HepG2 (cell line): ENCODE measurements at regions not wholly inside any gene's neighbourhood (a gene's known extent, or its start where the extent isn't known, plus 50 kb on each side); places are given as distances from the start of the nearest gene placed in this dataset.

Experiments
- ATAC-seq: fragments of 200-7000 bp; cut with Tn5 transposase; 3 replicates; pipeline ENCODE4 v1.9.1; 2020; ENCODE audit warnings: mild to moderate bottlenecking, moderate library complexity
- BruUV-seq: library from RNA; stranded (reverse); fragments of 400-500 nt; replicated peaks from 2 replicates; lab custom pipeline; 2021; lab: Mats Ljungman, UMichigan
- CTCF ChIA-PET: fragments of 300-600 bp; formaldehyde crosslinking; extraction: SDS; loops from one replicate; lab custom pipeline; 2021; ENCODE audit warnings: low total read pairs, inconsistent platforms, low intra/inter-chr PET ratio; lab: Yijun Ruan, JAX
- POLR2A ChIA-PET: fragments of 350-600 bp; sonication (Branson Sonifier 250); formaldehyde crosslinking; loops from one replicate; lab custom pipeline; 2020; ENCODE audit warnings: antibody characterized with exemption, inconsistent platforms; lab: Yijun Ruan, JAX
- DNase-seq: peaks from one replicate; pipeline ENCODE4 v3.0.0-alpha.2; 2015; ENCODE audit warnings: low spot score
- FAIRE-seq: peaks from 3 replicates; lab custom pipeline; 2011; peaks lifted over from hg19 to GRCh38; lab: Jason Lieb, UNC
- H2AFZ ChIP-seq: one replicate; pipeline ENCODE4 v1.6.1; 2011; ENCODE audit warnings: low read length, inconsistent platforms
- H3K27ac ChIP-seq: fragments of 300-600 bp; 3 replicates; pipeline ENCODE4 v1.8.0; 2011; ENCODE audit warnings: mixed run types, mild to moderate bottlenecking, mixed read lengths, low read length, inconsistent platforms; ENCODE audit not compliant: insufficient read depth; ENCODE audit errors: extremely low read length
- H3K27me3 ChIP-seq, 2 experiments: fragments of 200-600 bp in 1 of 2; 2 replicates in 1 of 2; 3 replicates in 1 of 2; pipeline versions ENCODE4 v1.6.0 to v1.8.0; 2011; ENCODE audit warnings: low read length in 2 of 2, mild to moderate bottlenecking in 2 of 2, moderate library complexity in 2 of 2, inconsistent platforms in 1 of 2; ENCODE audit not compliant: insufficient read depth in 2 of 2, control insufficient read depth in 1 of 2
- H3K36me3 ChIP-seq, 2 experiments: fragments of 200-600 bp in 1 of 2; replicated peaks in 1 of 2; 2 replicates in 1 of 2; 3 replicates in 1 of 2; pipeline versions ENCODE4 v1.5.1 to v1.8.0; 2011; ENCODE audit warnings: low read length in 2 of 2, inconsistent platforms in 1 of 2; ENCODE audit not compliant: insufficient read depth in 2 of 2, control insufficient read depth in 1 of 2
- H3K4me1 ChIP-seq: 2 replicates; pipeline ENCODE4 v1.5.1; 2012; ENCODE audit warnings: low read length, inconsistent platforms; ENCODE audit not compliant: insufficient read depth
- H3K4me2 ChIP-seq: 2 replicates; pipeline ENCODE4 v1.6.0; 2011; ENCODE audit warnings: low read depth, low read length, inconsistent platforms
- H3K4me3 ChIP-seq, 3 experiments: fragments of 200-600 bp in 1 of 3; sonication (generic), shearing (Covaris generic) in 1 of 3; replicated peaks in 1 of 3; 2 replicates each; pipeline ENCODE4 v1.5.1; 2011 to 2016; ENCODE audit warnings: low read length in 3 of 3, inconsistent platforms in 2 of 3, low read depth in 2 of 3, mild to moderate bottlenecking in 2 of 3, control low read depth in 1 of 3, mixed read lengths in 1 of 3; ENCODE audit not compliant: insufficient read depth in 1 of 3
- H3K79me2 ChIP-seq: one replicate; pipeline ENCODE4 v1.6.1; 2011; ENCODE audit warnings: low read length, inconsistent platforms; ENCODE audit not compliant: insufficient read depth
- H3K9ac ChIP-seq: 2 replicates; pipeline ENCODE4 v1.6.0; 2011; ENCODE audit warnings: mild to moderate bottlenecking, low read depth, low read length, inconsistent platforms; ENCODE audit not compliant: insufficient read depth
- H3K9me3 ChIP-seq: 2 replicates; pipeline ENCODE4 v1.5.1; 2012; ENCODE audit warnings: mild to moderate bottlenecking, low read length
- H4K20me1 ChIP-seq: 2 replicates; pipeline ENCODE4 v1.6.0; 2011; ENCODE audit warnings: inconsistent platforms, mild to moderate bottlenecking, low read length, moderate library complexity; ENCODE audit not compliant: insufficient read depth
- DRAP1 ChIP-seq: IDR thresholded peaks from 2 replicates; pipeline ENCODE4 v1.6.1; 2016; ENCODE audit warnings: missing genetic modification reagents, missing compliant biosample characterization
- ERF ChIP-seq: IDR thresholded peaks from 2 replicates; pipeline ENCODE4 v1.6.1; 2018; ENCODE audit warnings: missing biosample characterization, missing genetic modification reagents
- MXD1 ChIP-seq: sonication (generic); formaldehyde crosslinking; IDR thresholded peaks from 2 replicates; pipeline ENCODE4 v1.4.0; 2020; ENCODE audit warnings: mild to moderate bottlenecking, missing genetic modification reagents
- SMYD3 ChIP-seq: sonication (generic); formaldehyde crosslinking; IDR thresholded peaks from 2 replicates; pipeline ENCODE4 v1.8.1; 2023; ENCODE audit warnings: mild to moderate bottlenecking, missing genetic modification reagents
- TAF1 ChIP-seq: sonication (generic); formaldehyde crosslinking; IDR thresholded peaks from 2 replicates; pipeline ENCODE4 v1.4.0; 2020; ENCODE audit warnings: missing genetic modification reagents
- ZNF749 ChIP-seq: sonication (generic); formaldehyde crosslinking; IDR thresholded peaks from 2 replicates; pipeline ENCODE4 v1.8.0; 2022; ENCODE audit warnings: mild to moderate bottlenecking, missing genetic modification reagents, moderate library complexity, borderline replicate concordance
- ZNF800 ChIP-seq: sonication (generic); formaldehyde crosslinking; IDR thresholded peaks from 2 replicates; pipeline ENCODE4 v1.4.0; 2020; ENCODE audit warnings: missing genetic modification reagents
- WGBS: methylation state at CpG from one replicate; pipeline ENCODE4 v1.1.6; 2017; ENCODE audit warnings: low lambda C conversion rate; 5-methylcytosine and 5-hydroxymethylcytosine counted together
- in situ Hi-C: cut with HindIII; loops from 2 replicates; pipeline ENCODE4 v1.10.0; 2017; ENCODE audit warnings: low pct_unique_long_range_greater_than_20kb; ENCODE audit not compliant: extremely low pct_ligation_motif_present
- intact Hi-C: fragments of 100-400 bp; cut with micrococcal nuclease; formaldehyde crosslinking; loops from one replicate; pipeline ENCODE4 v1.10.0; 2022; ENCODE audit not compliant: unreplicated experiment
- TF ChIP-seq, protein P1 (sequence below): sonication (generic); formaldehyde crosslinking; conservative IDR thresholded peaks from 2 replicates; pipeline ENCODE4 v1.5.0; 2020; ENCODE audit warnings: missing genetic modification reagents

DNA sequence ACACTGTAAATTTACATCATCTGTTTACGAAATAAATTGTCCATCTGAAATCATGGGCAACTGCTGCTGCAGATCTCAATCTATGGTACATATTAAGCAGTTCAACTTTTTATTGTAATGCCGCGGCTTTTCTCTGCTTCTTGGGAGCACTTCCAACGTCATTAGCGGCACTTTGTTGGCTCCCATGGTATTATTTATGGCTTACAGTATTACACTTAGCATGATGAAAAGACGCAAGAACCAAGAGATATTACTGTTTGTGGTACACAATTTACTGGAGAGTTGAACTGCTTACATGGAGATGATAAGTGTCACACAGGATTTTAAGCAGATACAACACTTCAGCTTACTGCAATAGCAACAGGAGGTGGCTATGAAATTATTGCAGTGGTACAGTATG, 442.1 kb downstream of the PCDH20 start:
- H3K27ac ChIP-seq, result no peak overlapping the region
- no peak for DNase-seq
- peaks cover 30% of the 10 kb centered on the region for H3K9me3 ChIP-seq
- intact Hi-C loops (no loop called here), in situ Hi-C loops (no loop called here)
- WGBS, result 35% methylated on average over 6 of the region's 6 CpGs
- no peak overlapping the region for H2AFZ ChIP-seq
- H3K4me1 ChIP-seq, result no peaks in the 10 kb centered on the region
- BruUV-seq, result no TSS peak
- ATAC-seq, result no peak
- no peaks in the 10 kb centered on the region for H3K36me3 ChIP-seq
- no peak for TF ChIP-seq ZNF749 (CRISPR knock-in tag)
- TF ChIP-seq, protein P1, sequence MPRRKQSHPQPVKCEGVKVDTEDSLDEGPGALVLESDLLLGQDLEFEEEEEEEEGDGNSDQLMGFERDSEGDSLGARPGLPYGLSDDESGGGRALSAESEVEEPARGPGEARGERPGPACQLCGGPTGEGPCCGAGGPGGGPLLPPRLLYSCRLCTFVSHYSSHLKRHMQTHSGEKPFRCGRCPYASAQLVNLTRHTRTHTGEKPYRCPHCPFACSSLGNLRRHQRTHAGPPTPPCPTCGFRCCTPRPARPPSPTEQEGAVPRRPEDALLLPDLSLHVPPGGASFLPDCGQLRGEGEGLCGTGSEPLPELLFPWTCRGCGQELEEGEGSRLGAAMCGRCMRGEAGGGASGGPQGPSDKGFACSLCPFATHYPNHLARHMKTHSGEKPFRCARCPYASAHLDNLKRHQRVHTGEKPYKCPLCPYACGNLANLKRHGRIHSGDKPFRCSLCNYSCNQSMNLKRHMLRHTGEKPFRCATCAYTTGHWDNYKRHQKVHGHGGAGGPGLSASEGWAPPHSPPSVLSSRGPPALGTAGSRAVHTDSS, result no peak
- TF ChIP-seq SMYD3 (CRISPR knock-in tag), result no peak
- no peak for TF ChIP-seq TAF1
- no peak for TF ChIP-seq ERF (CRISPR knock-in tag)
- no peak for TF ChIP-seq ZNF800 (CRISPR knock-in tag)
- TF ChIP-seq MXD1 (CRISPR knock-in tag), result no peak
- no peak for TF ChIP-seq DRAP1 (CRISPR knock-in tag)
- H3K4me3 ChIP-seq, result no peak overlapping the region
- H3K27me3 ChIP-seq, result no peaks in the 10 kb centered on the region
- no peak overlapping the region for H3K9ac ChIP-seq
- no peak for FAIRE-seq
- no peaks in the 10 kb centered on the region for H3K79me2 ChIP-seq
- POLR2A ChIA-PET, result no interaction called here
- H4K20me1 ChIP-seq, result no peaks in the 10 kb centered on the region
- CTCF ChIA-PET, result no interaction called here
- H3K4me2 ChIP-seq, result no peak overlapping the region
